ENCODE measurements at regions not wholly inside any gene's neighbourhood (a gene's known extent, or its start where the extent isn't known, plus 50 kb on each side); places are given as distances from the start of the nearest gene placed in this dataset.

GRCh38 chr4:12206091-12206490, 777.4 kb upstream of the HS3ST1 start:
- H3K27ac ChIP-seq (ENCODE audit: low read depth, low read length): no peak overlapping the region
- no peak for TF ChIP-seq BACH1 (IDR thresholded peaks at IDR 0.05; ENCODE audit: low read length)
- TF ChIP-seq, protein P1, sequence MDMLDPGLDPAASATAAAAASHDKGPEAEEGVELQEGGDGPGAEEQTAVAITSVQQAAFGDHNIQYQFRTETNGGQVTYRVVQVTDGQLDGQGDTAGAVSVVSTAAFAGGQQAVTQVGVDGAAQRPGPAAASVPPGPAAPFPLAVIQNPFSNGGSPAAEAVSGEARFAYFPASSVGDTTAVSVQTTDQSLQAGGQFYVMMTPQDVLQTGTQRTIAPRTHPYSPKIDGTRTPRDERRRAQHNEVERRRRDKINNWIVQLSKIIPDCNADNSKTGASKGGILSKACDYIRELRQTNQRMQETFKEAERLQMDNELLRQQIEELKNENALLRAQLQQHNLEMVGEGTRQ (IDR thresholded peaks at IDR 0.05; ENCODE audit: low read length): no peak
- TF ChIP-seq GABPA (IDR thresholded peaks at IDR 0.05; ENCODE audit: borderline replicate concordance, insufficient read depth, low read length): no peak
- TF ChIP-seq KDM1A (IDR thresholded peaks at IDR 0.05; ENCODE audit: borderline replicate concordance, low read length): no peak
- no peak for TF ChIP-seq HDAC6 (IDR thresholded peaks at IDR 0.05; ENCODE audit: low read depth, low read length)
- TF ChIP-seq, protein P2, sequence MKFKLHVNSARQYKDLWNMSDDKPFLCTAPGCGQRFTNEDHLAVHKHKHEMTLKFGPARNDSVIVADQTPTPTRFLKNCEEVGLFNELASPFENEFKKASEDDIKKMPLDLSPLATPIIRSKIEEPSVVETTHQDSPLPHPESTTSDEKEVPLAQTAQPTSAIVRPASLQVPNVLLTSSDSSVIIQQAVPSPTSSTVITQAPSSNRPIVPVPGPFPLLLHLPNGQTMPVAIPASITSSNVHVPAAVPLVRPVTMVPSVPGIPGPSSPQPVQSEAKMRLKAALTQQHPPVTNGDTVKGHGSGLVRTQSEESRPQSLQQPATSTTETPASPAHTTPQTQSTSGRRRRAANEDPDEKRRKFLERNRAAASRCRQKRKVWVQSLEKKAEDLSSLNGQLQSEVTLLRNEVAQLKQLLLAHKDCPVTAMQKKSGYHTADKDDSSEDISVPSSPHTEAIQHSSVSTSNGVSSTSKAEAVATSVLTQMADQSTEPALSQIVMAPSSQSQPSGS (IDR thresholded peaks at IDR 0.05; ENCODE audit: low read length): no peak
- TF ChIP-seq RAD21 (IDR thresholded peaks at IDR 0.05 in 1 of 2, conservative IDR thresholded peaks at IDR 0.05 in 1 of 2; ENCODE audit: low read depth in 2 of 2, low read length in 2 of 2): no peak
- no peak for TF ChIP-seq CBX8 (IDR thresholded peaks at IDR 0.05; ENCODE audit: borderline replicate concordance, low read depth, low read length)
- TF ChIP-seq RNF2 (IDR thresholded peaks at IDR 0.05; ENCODE audit: borderline replicate concordance, low read depth, low read length, missing control alignments, poor library complexity, severe bottlenecking): no peak
- TF ChIP-seq SRF (IDR thresholded peaks at IDR 0.05; ENCODE audit: low read depth, low read length): no peak
- TF ChIP-seq BCL11A (IDR thresholded peaks at IDR 0.05; ENCODE audit: low read depth in 2 of 2, low read length in 2 of 2): no peak
- no peak for TF ChIP-seq CHD2 (IDR thresholded peaks at IDR 0.05; ENCODE audit: low read length)
- H2BK20ac ChIP-seq (ENCODE audit: low read length): no peak overlapping the region
- ChIA-PET POLR2A (ENCODE audit: partially characterized antibody) (no interaction called here), CTCF (ENCODE audit: partially characterized antibody) (no interaction called here)
- no peak overlapping the region for H3K4ac ChIP-seq (replicated peaks; ENCODE audit: insufficient read length, low read depth, low read length)
- no peaks in the 10 kb centered on the region for H3K27me3 ChIP-seq (replicated peaks in 1 of 4; ENCODE audit: control insufficient read depth in 3 of 4, extremely low read depth in 1 of 4, insufficient read depth in 3 of 4, low read length in 3 of 4)
- WGBS, 2 experiments (ENCODE audit: extremely low coverage in 1 of 2, insufficient coverage in 1 of 2, insufficient read length in 1 of 2, insufficient replicate concordance in 2 of 2, low coverage in 1 of 2, low lambda C conversion rate in 2 of 2, missing lambda C conversion rate in 1 of 2): 94% methylated on average over 4 of the region's 4 CpGs; no CpG with 5 or more reads in 1 of the 2 experiments
- no peaks in the 10 kb centered on the region for H3K23me2 ChIP-seq (ENCODE audit: low read depth, low read length)
- H4K20me1 ChIP-seq (replicated peaks in 1 of 2; ENCODE audit: control insufficient read depth in 1 of 2, insufficient read depth in 2 of 2, low read length in 2 of 2): no peaks in the 10 kb centered on the region
- no peaks in the 10 kb centered on the region for H3K36me3 ChIP-seq (ENCODE audit: control insufficient read depth in 2 of 4, insufficient read depth in 4 of 4, low read length in 3 of 4)
- 0 out of 2 replicates have a peak overlapping the region, but pooled peaks have one; percentile 32 for H2AFZ ChIP-seq (ENCODE audit: low read length)
- no peaks in the 10 kb centered on the region for H3K9me3 ChIP-seq (ENCODE audit: insufficient read depth in 2 of 2, low read depth in 1 of 2, low read length in 1 of 2)
- H3K4me1 ChIP-seq (replicated peaks in 1 of 4; ENCODE audit: control insufficient read depth in 3 of 4, insufficient read depth in 4 of 4, low read length in 3 of 4): no peaks in the 10 kb centered on the region
- no peak overlapping the region for H3K4me3 ChIP-seq (ENCODE audit: extremely low read depth in 1 of 4, insufficient read depth in 2 of 4, low read depth in 3 of 4, low read length in 4 of 4)
- no peak overlapping the region for H2BK120ac ChIP-seq (replicated peaks; ENCODE audit: low read depth, low read length)
- H3K23ac ChIP-seq (ENCODE audit: insufficient read length): no peak overlapping the region
- FAIRE-seq (no peak), DNase-seq (ENCODE audit: low read depth in 1 of 2, low spot score in 2 of 2) (no peak)
- H3K14ac ChIP-seq (ENCODE audit: insufficient read length): no peak overlapping the region
- H3K79me2 ChIP-seq (ENCODE audit: control insufficient read depth in 1 of 2, insufficient read depth in 2 of 2, low read length in 2 of 2): no peaks in the 10 kb centered on the region
- no peak overlapping the region for H4K91ac ChIP-seq (replicated peaks; ENCODE audit: insufficient read length, low read length)
- no peak overlapping the region for H2AK5ac ChIP-seq (ENCODE audit: low read depth, low read length)
- H3K18ac ChIP-seq (ENCODE audit: extremely low read depth, low read length): no peak overlapping the region
- H2BK12ac ChIP-seq (ENCODE audit: low read depth, low read length): no peak overlapping the region
- H4K5ac ChIP-seq (ENCODE audit: insufficient read length, low read depth, low read length): no peak overlapping the region
- H3K4me2 ChIP-seq (ENCODE audit: insufficient read depth in 1 of 2, low read depth in 2 of 2, low read length in 2 of 2): no peak overlapping the region
- no peak overlapping the region for H2BK5ac ChIP-seq (ENCODE audit: low read depth, low read length)
- no peaks in the 10 kb centered on the region for H3K79me1 ChIP-seq (ENCODE audit: low read depth, low read length)
- H3K56ac ChIP-seq (replicated peaks; ENCODE audit: insufficient read length, low read depth, low read length): no peak overlapping the region
- no peak overlapping the region for H4K8ac ChIP-seq (ENCODE audit: extremely low read depth, insufficient read depth, low read length)
- H3K9ac ChIP-seq (replicated peaks in 1 of 4; ENCODE audit: extremely low read depth in 1 of 4, low read depth in 3 of 4, low read length in 3 of 4): no peak overlapping the region
- H2BK15ac ChIP-seq (ENCODE audit: low read length): no peak overlapping the region
